Left lobe of liver (tissue), 2 donors: ENCODE measurements at regions not wholly inside any gene's neighbourhood (a gene's known extent, or its start where the extent isn't known, plus 50 kb on each side); places are given as distances from the start of the nearest gene placed in this dataset.
"Not testable (repeated sequence)": the region's sequence is repeated elsewhere in the genome, so short reads cannot be mapped to it uniquely, and the experiment has no call there.

ENCODE experiments used
- ATAC-seq: fragments of 200-7000 bp; cut with Tn5 transposase; one replicate; pipeline ENCODE4 v1.9.1; 2020; ENCODE audit warnings: mild to moderate bottlenecking, moderate library complexity
- DNase-seq: peaks from one replicate; pipeline ENCODE4 v3.0.0-alpha.2; 2020; ENCODE audit warnings: low spot score
- donor health status: DM: no; HTN: no; CAD: no; lungs with moderate emphysema.
- donor health status: DM: no; HTN: yes; CAD: no.

DNA sequence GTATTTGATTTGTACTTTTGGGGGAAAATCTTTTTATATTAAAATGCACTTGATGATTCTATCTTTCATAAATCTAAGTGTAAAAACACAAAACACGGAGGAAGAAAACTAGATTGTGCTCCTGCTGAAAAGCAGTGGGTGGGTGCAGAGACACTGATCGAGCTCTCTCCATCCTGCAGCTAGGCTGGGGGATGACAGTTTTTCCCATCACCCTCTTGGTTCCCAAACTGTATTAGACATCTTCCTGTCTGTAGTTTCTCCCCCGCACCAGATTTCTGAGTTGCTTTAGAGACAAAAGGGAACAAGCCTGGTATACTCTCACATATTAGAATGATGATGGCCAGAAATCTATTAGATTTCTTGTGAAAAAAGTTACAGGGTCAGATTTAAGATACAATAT is 99.6 kb downstream of the FAM114A2 start:
- DNase-seq, result no peak
- no peak for ATAC-seq

DNA sequence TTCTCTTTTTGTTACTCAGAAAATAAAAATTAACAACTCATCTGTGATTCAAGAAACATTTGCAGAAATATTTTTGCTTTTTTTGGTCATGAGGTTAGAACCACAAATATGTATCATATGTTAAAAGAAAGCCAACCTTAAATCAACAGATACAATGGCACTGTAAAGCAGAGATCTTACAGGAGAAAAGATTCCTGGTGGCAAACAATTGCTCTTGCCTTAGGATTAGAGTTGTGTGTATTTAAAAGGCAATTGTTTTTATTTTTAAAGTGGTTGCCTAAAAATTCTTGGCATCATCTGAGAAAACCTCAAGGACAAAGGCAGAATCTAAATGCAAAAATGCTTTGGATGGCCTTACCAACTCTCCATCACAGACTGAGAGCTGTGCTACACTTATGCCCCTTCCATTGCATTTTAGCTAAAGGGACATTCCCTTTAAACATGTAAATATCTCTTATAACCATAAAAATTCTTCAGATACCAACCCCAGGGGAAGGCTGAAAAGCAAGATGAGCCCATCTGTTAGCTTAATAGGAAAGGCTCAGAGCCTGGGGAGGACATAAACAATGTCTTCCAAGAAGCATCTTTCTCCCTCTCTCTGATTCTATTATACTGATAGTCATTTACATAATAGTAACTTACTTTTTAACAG is 100.4 kb downstream of the FAM114A2 start:
- DNase-seq (no peak), ATAC-seq (no peak)

DNA sequence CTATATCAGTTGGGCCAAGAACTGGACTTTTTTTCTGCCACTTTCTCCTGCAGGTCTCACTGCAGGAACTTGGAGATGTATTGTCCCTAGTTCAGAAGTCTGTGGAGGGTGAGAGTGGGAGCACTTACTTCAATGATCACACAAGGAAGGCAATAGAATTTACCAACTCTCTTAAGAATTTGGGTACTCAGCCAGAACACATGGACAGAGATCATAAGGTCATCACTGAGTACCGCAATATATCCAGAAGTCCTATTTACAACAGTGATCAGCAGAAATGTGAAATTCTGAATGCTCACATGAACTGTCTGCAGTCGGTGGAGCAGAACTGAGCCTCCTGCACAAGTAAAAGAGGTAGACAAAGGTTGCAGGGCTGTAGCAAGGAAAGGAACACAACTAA is 101.0 kb downstream of the FAM114A2 start:
- no peak for ATAC-seq
- DNase-seq, result no peak

DNA sequence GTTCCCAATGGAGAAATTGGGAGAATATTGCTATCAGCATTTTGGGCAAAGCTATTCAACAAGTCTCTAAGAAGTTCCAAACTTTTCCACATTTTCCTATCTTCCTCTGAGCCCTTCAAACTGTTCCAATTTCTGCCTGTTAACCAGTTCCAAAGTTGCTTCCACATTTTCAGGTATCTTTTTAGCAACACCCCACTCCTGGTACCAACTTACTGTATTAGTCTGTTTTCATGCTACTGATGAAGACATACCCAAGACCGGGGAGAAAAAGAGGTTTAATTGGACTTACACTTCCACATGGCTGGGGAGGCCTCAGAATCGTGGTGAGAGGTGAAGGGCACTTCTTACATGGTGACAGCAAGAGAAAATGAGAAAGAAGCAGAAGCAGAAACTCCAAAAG is 103.6 kb downstream of the FAM114A2 start:
- DNase-seq, ATAC-seq: not testable (repeated sequence)

DNA sequence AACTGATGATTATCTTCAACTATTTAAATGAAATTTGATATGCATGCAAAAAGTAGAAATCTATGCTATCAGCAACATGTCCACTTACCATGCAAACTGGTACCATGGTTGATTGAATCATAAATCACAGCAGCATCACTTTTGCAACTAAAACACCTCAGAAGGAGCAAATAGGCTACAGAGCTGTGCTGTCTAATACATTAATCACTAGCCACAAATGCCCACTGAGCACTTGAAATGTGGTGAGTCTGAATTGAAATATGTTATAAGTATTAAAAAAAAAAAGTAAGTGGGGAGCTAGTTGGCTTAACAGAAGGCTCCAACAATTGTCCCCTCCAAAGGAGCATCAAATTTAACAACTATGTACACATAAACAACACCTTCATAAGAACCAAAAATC is 112.5 kb downstream of the FAM114A2 start:
- ATAC-seq, result no peak

DNA sequence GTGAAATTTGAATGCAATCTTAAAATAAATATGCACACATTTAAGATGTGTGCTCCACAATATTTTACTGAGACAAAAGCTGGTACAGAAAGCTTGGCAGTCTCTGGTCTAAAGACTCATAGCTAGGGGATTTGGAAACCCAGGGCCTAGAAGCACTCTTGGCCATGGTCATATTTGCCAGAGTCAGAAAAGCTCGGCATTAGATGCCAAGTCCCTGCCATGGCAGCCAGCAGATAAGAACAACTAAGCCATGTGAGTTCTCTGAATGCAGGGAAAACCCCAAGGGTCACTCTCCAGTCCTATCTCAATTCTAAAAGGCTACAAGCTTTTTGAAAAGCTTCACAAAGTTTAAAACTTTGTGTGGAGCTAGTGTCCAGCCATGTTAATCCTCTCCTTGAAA is 119.5 kb downstream of the FAM114A2 start:
- ATAC-seq (no peak), DNase-seq (no peak)

More for the DNA sequence above, 112.5 kb downstream of the FAM114A2 start:
- DNase-seq, result no peak

DNA sequence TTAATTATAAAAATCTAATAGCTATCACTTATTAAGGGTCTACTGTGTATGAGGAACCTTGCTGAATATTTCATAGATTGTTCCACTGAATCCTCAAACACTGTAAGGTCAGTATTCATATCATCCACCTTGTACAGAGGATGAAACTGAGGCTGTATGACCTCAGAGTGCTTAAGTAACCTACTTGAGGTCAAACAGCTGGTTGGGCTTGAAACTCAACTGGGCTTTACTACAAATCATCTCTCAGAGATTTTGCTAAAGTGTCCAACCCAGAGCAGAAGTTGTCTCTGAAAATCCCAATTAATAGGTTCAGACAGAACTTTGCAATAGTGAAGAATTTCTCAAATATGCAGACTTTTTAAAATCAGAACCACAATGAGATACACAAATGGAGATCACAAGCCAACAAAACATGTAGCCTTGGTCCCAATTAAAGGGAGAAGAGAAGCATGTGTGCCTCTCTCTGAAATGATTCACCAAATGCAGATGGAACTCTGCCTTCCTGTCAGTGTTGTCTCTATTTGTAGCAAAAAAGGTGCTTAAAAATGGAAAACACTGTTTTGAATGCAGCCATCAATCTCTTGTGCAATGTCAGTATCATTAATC is 131.4 kb downstream of the FAM114A2 start:
- DNase-seq (no peak), ATAC-seq (no peak)

DNA sequence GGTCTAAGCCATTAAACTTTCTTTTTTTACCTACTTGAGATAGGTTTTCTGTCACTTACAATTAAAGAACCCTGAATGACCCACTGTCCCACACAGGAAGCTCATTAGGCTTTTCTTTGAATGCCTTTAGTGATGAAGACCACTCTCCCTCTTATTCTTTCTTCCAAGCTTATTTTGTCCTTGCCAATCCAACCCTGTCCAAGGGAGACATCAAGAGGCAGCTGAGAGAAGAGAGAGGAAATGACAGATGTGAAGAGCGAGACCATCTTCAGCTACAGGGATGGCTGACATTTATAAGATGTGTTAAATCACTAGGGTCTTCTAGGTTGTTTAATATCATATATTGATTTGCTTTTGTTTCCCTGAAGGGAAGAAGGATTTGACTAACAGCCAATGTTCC is 133.5 kb downstream of the FAM114A2 start:
- no peak for DNase-seq
- ATAC-seq, result no peak

DNA sequence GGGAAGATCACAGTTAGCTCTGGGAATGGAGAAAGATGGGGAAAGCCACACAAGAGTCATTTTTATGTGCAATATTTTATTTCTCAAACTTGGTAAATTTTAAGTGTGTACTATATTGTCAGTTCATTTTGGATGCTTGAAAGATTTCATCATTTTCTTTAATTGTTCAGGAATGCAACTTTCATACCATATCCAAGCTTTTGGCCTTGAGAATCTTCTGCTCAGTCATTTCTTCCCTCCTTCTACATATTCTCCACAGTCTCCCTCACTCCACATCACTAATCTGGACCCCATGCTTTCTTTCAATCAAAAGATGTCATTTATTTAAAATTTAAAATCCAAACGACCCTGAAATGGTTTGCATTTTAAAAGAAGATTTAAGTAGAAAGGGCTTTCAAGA is 135.4 kb downstream of the FAM114A2 start:
- ATAC-seq (no peak), DNase-seq (no peak)

DNA sequence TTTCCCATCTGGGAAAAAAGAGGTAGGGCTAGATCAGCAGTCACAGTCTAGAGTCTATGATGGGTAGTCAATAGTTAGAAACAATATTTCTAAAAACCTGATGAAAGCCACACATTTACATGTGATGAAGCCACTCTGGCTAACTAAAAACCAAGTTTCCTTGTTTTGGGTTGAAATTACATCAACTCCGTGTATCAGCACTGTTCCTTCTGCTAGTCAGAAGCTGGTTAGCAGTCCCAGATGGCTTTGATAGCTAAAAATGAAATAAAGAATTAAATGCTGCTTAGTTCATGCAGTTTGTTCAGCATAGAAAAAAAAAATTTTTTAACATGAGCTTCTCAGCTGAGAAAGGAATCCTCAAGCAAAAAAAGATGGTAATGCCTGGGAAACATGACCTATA is 136.7 kb downstream of the FAM114A2 start:
- no peak for DNase-seq
- no peak for ATAC-seq

DNA sequence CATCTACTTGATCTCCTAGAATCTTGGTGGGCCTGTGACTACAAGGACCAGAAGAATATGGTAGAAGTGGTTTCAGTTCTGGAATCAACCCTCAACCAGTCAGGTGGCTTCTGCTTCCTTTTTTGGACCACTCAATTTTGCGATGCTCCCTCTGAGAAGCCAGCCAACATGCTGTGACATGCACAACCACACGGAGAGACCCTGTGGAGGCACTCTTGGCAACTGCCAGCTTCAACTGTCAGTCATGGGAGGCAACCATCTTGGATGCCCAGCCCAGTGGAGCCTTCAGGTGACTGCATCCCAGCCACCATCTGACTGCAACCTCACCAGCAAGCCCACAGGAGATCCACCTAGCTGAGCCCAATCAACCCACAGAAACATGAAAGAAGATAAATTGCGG is 137.3 kb downstream of the FAM114A2 start:
- ATAC-seq (no peak), DNase-seq (no peak)

DNA sequence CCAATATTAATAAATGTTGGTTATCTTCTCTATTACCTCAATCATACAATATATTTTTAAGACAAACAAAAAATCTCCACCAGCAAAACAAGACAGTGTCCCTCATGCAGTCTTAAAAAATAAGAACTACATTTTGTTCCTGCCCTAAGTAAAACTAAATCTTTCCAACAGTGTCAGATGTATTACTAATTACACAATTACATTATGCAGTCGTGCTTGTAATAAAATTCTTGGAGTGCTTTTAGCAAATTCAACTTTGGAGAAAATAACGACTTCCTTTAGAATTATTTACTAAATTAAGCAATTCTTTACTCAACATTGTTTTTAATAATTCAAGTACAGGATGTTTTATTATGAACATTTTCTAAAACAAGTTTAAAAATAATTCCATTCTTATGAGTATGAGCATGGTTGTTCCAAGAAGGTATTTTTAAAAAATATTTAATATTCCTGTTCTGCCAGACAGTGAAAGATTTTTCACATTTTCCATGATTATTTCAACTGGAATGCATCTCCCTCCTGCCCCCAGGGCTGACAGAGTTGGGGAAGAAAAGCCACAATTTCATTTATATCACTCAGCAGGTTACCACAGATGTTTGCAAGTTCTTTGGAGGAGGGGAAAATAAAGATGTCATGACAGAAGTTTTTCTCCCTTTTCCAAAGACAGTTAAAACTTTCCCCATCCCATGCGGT is 137.9 kb downstream of the FAM114A2 start:
- DNase-seq (no peak), ATAC-seq (no peak)

DNA sequence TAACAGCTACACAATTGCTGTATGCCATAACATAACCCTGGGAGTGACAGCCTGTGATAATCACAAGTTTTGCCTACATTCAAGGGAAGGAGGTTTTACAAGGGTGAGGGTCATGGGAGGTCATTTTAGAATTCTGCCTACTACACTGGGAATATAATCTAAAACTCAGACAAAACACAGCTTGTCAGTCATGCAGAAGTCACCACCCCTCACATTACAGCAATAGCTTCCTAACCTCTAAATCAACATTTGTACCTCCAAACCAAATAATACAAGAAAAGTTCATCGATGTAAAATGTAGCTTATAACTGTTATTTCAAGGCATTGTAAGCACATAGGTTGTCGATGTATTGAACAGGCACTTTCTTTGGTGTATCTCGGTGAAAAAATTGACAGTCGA is 139.0 kb downstream of the FAM114A2 start:
- ATAC-seq, result no peak
- DNase-seq, result no peak

DNA sequence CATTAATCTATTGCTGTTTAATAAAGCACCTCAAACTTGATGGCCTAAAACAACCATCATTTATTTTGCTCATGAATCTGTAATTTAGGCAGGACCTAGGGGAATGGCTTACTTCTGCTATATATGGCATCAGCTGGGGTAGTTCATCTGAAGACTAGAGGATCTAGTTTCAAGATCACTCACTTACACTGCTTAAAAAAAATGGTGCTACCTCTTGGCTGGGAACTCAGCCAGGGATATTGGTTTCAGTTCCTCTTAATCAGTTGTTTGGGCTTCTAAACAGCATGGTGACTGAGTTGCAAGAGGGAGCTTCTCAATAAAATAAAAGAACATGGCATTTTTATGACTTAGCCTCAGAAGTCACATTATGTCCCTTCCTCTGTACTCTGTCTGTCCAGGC is 142.0 kb downstream of the FAM114A2 start:
- no peak for DNase-seq
- peak; percentile 43 for ATAC-seq

DNA sequence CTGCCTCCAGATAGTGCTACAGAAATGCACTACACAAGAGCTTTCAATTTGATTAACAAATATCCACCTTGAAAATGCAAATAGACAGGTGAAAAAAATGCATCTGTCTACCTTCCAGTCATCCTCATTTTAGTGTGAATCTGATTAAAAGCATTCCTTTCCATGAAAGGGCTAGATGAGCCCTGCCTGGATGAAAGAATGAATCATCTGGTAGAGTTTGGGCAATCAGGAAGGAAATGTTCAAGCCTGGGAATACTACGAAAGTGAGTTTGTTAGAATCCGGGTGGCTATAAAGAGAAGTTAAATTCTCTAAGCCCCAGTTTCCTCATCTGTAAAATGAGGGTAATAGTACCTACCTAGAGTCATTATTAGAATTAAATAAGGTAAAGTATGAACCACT is 142.6 kb downstream of the FAM114A2 start:
- ATAC-seq, result no peak
- no peak for DNase-seq

DNA sequence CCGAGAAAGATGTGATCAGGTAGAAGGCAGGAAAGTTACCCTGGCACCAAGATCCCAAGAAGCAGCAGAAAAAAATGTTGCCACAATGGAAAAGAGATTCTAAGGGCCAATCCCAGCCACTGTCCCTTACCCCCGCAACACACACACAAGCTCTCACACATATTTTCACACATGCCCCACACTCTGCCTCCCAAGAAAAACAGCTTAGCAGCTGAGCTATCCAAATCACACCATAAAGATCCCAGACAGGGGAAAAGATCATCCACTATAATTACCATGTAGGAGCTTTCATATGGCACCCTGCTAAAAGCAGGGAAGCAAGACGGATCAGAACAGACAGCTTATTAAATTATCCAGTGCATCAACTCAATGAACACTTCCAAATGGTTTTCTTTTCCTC is 143.4 kb downstream of the FAM114A2 start:
- ATAC-seq, result no peak
- DNase-seq, result no peak

DNA sequence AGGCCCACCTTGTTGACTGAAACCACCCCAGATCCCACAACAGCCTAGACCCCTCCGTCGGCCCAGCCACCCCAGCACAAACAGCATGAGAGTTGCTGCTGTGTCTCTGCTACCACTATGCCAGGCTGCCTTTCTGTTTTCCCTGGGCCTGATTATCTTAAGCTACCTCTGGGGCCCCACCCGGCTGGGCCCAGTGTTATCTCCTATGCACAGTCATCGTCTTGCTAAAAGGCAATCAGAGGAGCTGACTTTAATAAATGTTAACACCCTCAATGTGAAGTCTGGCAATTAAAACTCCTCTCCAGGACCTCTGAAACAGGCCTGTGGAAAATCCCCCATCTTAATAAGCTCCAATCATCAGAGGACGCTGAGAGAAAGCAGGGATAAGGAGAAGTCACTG is 144.9 kb downstream of the FAM114A2 start:
- ATAC-seq (no peak), DNase-seq (no peak)

DNA sequence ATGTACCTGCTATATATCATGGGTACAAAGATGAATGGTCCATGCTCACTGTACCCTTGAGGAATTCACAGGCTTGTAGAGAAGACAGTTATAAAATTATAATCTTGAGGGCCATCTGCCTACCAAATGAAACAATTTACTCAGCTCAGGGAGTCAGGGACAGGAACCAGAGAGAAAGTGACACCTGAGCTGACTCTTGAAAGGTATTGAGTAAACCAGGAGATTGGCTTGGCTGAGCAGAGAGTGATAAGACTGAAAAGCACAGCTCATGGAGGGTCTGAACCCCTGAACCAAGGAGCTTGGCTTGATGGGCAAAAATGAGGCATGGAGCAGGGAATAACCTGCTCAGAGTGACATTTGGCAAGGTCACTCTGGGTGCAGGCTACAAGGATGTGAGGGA is 147.3 kb downstream of the FAM114A2 start:
- DNase-seq (no peak), ATAC-seq (no peak)

DNA sequence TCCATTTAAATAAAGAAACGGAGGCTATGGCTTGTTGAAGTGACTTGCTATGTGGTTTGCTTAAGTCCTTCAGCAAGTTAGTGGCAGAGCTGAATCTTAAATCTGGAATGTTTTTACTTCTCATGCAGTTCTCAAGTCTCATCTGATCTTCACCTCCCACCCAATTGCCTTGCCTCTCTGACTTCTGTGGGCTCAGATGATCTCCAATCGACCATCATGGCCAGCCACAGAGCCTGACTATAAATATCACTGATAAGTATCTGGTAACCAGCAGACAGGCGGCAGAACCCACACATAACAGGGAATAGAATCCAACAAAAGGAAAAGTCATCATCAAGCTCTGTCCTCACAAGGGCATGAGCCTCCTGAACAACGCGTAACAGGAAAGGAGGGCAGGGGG is 149.9 kb downstream of the FAM114A2 start:
- ATAC-seq, result no peak
- no peak for DNase-seq

DNA sequence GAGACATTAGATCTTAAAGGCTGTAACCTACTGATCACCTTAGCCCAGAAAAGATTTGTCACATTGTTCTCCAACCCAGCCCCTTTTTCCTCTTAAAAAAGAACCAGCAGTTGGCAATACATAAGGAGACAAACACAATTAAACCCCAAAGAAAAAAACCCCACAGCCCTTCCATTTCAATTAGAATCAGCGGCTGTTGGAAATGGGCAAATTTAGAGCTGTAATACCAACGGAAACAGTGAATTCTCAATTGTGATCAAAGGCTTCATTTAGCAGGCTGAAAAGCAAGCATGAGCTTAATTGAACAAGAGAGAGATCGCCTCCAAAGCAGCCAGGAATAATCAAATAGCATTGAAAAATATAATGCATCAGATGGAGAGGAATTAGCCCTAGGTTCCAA is 153.6 kb downstream of the FAM114A2 start:
- ATAC-seq (no peak), DNase-seq (no peak)

DNA sequence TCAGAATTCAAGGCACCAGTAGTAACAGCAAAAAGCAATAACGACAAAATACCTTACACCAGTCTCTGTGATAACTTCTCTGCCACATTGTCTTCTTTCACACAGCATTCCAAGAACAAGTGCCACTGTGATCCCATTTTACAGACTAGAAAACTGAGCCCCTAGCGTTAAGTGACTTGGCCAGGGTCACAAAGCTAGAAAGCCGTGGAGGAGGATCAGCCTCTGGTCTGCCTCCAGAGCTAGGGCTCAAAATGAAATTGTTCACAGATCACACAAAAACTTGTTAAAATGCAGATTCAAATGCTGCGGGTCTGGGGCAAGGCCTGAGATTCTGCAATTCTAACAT is 154.1 kb downstream of the FAM114A2 start:
- no peak for ATAC-seq
- DNase-seq, result no peak

DNA sequence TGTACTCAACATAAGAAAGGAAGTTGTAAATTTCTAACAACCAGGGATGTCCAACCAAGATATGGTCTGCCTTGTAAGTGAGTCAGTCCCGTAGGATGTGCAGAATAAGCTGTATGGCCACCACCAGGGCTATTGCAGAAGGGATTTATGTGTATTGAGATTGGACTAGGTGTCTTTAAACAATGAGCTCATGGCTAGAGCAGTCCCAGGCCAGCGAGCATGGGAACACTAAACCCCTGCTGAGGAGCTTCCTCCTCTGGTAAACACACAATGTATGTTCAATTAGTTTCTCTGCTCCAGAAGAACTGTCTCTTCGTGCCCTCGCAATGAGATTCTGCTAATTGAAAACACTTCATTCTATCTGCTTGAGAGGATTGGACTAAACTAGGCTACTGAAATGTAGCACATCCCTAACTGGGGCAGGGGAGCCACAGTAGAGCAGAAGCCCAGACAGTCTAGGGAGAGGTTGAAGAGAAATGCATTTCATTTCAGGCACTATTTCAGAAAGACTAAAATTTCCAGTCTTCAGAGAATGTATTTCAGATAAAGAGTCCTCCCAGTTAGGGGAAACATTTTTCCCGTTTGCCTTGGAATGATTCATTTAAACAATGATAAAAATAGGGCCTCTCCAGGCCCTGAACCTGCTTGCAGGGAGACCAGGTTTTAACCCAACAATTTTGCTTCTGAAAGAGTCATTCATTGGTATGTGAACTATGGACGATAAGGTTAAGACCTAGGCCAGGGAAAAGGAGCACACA is 154.7 kb downstream of the FAM114A2 start:
- ATAC-seq, result no peak
- no peak for DNase-seq
